ENCODE measurements at regions not wholly inside any gene's neighbourhood (a gene's known extent, or its start where the extent isn't known, plus 50 kb on each side); places are given as distances from the start of the nearest gene placed in this dataset.

- no peak for DNase-seq
Observed at GRCh38 chr7:94324380-94325121, 70.1 kb upstream of the COL1A2 start.

- DNase-seq: no peak
Observed at GRCh38 chr7:94325122-94325475, 69.6 kb upstream of the COL1A2 start.

GRCh38 chr7:94330269-94331020 is 64.2 kb upstream of the COL1A2 start:
- no peak for DNase-seq

- DNase-seq: no peak
Observed at GRCh38 chr7:94332571-94332970, 62.1 kb upstream of the COL1A2 start.

GRCh38 chr7:94333810-94334209 is 60.9 kb upstream of the COL1A2 start:
- DNase-seq: no peak

GRCh38 chr7:94335586-94335985 is 59.1 kb upstream of the COL1A2 start:
- DNase-seq: no peak

GRCh38 chr7:94336009-94336408 is 58.7 kb upstream of the COL1A2 start:
- DNase-seq: no peak

- no peak for DNase-seq
Observed at GRCh38 chr7:94338921-94339371, 55.7 kb upstream of the COL1A2 start.

- no peak for DNase-seq
Observed at GRCh38 chr7:94344826-94345225, 49.9 kb upstream of the COL1A2 start.

Data from activated gamma-delta T cell treated with Interleukin-2 at 50 U/mL for 16 hours (primary cell).